Left renal pelvis (tissue), 4 donors: ENCODE measurements at regions not wholly inside any gene's neighbourhood (a gene's known extent, or its start where the extent isn't known, plus 50 kb on each side); places are given as distances from the start of the nearest gene placed in this dataset.

Source experiments
- DNase-seq, 4 donors: peaks; one replicate each; pipeline ENCODE4 v3.0.0-alpha.2; 2013; ENCODE audit warnings: low read depth in 4 of 4, low spot score in 3 of 4

- DNase-seq: no peak
These were observed 207.1 kb upstream of the ZC3H12A start for GRCh38 chr1:37267111-37267835.

- no peak for DNase-seq
These were observed 203.7 kb upstream of the ZC3H12A start for GRCh38 chr1:37270639-37271038.

- no peak for DNase-seq
These were observed 201.8 kb upstream of the ZC3H12A start for GRCh38 chr1:37272626-37273025.

GRCh38 chr1:37274486-37274885 is 199.9 kb upstream of the ZC3H12A start:
- DNase-seq: no peak

- DNase-seq: no peak
These were observed 199.3 kb upstream of the ZC3H12A start for GRCh38 chr1:37274938-37275631.

- DNase-seq: no peak
These were observed 197.0 kb upstream of the ZC3H12A start for GRCh38 chr1:37277366-37277765.

- DNase-seq: no peak
These were observed 193.0 kb upstream of the ZC3H12A start for GRCh38 chr1:37281354-37281753.

- DNase-seq: no peak
These were observed 191.6 kb upstream of the ZC3H12A start for GRCh38 chr1:37282764-37283163.

- no peak for DNase-seq
These were observed 190.3 kb upstream of the ZC3H12A start for GRCh38 chr1:37284053-37284452.

- DNase-seq: no peak
These were observed 187.5 kb upstream of the ZC3H12A start for GRCh38 chr1:37286881-37287280.

- no peak for DNase-seq
These were observed 185.5 kb upstream of the ZC3H12A start for GRCh38 chr1:37288900-37289299.

- no peak for DNase-seq
These were observed 183.7 kb upstream of the ZC3H12A start for GRCh38 chr1:37290718-37291117.

GRCh38 chr1:37292789-37293188 is 181.6 kb upstream of the ZC3H12A start:
- no peak for DNase-seq

- DNase-seq: no peak
These were observed 180.3 kb upstream of the ZC3H12A start for GRCh38 chr1:37294096-37294495.

GRCh38 chr1:37294529-37294928 is 179.9 kb upstream of the ZC3H12A start:
- no peak for DNase-seq

GRCh38 chr1:37298769-37299168 is 175.6 kb upstream of the ZC3H12A start:
- DNase-seq: no peak

- no peak for DNase-seq
These were observed 175.2 kb upstream of the ZC3H12A start for GRCh38 chr1:37299216-37299615.

- no peak for DNase-seq
These were observed 170.4 kb upstream of the ZC3H12A start for GRCh38 chr1:37303884-37304574.

- no peak for DNase-seq
These were observed 169.3 kb upstream of the ZC3H12A start for GRCh38 chr1:37305108-37305507.

GRCh38 chr1:37305841-37306240 is 168.5 kb upstream of the ZC3H12A start:
- no peak for DNase-seq

- DNase-seq: no peak
These were observed 167.9 kb upstream of the ZC3H12A start for GRCh38 chr1:37306461-37306860.

- DNase-seq: no peak
These were observed 167.5 kb upstream of the ZC3H12A start for GRCh38 chr1:37306871-37307270.
